Ishikawa (cell line): ENCODE measurements at regions not wholly inside any gene's neighbourhood (a gene's known extent, or its start where the extent isn't known, plus 50 kb on each side); places are given as distances from the start of the nearest gene placed in this dataset.

Experiments used
- CEBPB ChIP-seq: IDR thresholded peaks from 2 replicates; pipeline ENCODE4 v1.6.1; 2012
- CREB1 ChIP-seq: IDR thresholded peaks from 2 replicates; pipeline ENCODE4 v1.6.1; 2012; ENCODE audit warnings: low read depth
- EGR1 ChIP-seq: IDR thresholded peaks from 2 replicates; pipeline ENCODE4 v1.6.1; 2012
- EP300 ChIP-seq: IDR thresholded peaks from 2 replicates; pipeline ENCODE4 v1.6.1; 2012; ENCODE audit warnings: borderline replicate concordance
- FOXM1 ChIP-seq: IDR thresholded peaks from 2 replicates; pipeline ENCODE4 v1.6.1; 2012; ENCODE audit warnings: low read depth, borderline replicate concordance
- MAX ChIP-seq: IDR thresholded peaks from 2 replicates; pipeline ENCODE4 v1.6.1; 2012
- NFIC ChIP-seq: IDR thresholded peaks from 2 replicates; pipeline ENCODE4 v1.6.1; 2012
- RAD21 ChIP-seq: IDR thresholded peaks from 2 replicates; pipeline ENCODE4 v1.6.1; 2012; ENCODE audit warnings: low read depth
- TAF1 ChIP-seq: IDR thresholded peaks from 2 replicates; pipeline ENCODE4 v1.6.1; 2012; ENCODE audit warnings: low read depth, mild to moderate bottlenecking
- TCF12 ChIP-seq: IDR thresholded peaks from 2 replicates; pipeline ENCODE4 v1.6.1; 2012; ENCODE audit warnings: low read depth
- TEAD4 ChIP-seq: IDR thresholded peaks from 2 replicates; pipeline ENCODE4 v1.6.1; 2012
- YY1 ChIP-seq: IDR thresholded peaks from 2 replicates; pipeline ENCODE4 v1.6.1; 2012; ENCODE audit warnings: low read depth
- ZBTB7A ChIP-seq: IDR thresholded peaks from 2 replicates; pipeline ENCODE4 v1.6.1; 2012; ENCODE audit warnings: low read depth
- TF ChIP-seq, protein P1 (sequence below): IDR thresholded peaks from 2 replicates; pipeline ENCODE4 v1.6.1; 2012; ENCODE audit warnings: low read depth, mild to moderate bottlenecking
- TF ChIP-seq, protein P2 (sequence below): IDR thresholded peaks from 2 replicates; pipeline ENCODE4 v1.6.1; 2012

GRCh38 chr9:6105738-6106137, 90.3 kb upstream of the RANBP6 start:
- TF ChIP-seq ZBTB7A (no peak), EP300 (no peak), CREB1 (no peak), EGR1 (no peak), CEBPB (no peak)
- TF ChIP-seq, protein P1, sequence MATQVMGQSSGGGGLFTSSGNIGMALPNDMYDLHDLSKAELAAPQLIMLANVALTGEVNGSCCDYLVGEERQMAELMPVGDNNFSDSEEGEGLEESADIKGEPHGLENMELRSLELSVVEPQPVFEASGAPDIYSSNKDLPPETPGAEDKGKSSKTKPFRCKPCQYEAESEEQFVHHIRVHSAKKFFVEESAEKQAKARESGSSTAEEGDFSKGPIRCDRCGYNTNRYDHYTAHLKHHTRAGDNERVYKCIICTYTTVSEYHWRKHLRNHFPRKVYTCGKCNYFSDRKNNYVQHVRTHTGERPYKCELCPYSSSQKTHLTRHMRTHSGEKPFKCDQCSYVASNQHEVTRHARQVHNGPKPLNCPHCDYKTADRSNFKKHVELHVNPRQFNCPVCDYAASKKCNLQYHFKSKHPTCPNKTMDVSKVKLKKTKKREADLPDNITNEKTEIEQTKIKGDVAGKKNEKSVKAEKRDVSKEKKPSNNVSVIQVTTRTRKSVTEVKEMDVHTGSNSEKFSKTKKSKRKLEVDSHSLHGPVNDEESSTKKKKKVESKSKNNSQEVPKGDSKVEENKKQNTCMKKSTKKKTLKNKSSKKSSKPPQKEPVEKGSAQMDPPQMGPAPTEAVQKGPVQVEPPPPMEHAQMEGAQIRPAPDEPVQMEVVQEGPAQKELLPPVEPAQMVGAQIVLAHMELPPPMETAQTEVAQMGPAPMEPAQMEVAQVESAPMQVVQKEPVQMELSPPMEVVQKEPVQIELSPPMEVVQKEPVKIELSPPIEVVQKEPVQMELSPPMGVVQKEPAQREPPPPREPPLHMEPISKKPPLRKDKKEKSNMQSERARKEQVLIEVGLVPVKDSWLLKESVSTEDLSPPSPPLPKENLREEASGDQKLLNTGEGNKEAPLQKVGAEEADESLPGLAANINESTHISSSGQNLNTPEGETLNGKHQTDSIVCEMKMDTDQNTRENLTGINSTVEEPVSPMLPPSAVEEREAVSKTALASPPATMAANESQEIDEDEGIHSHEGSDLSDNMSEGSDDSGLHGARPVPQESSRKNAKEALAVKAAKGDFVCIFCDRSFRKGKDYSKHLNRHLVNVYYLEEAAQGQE: no peak

GRCh38 chr9:6098431-6098830, 83.0 kb upstream of the RANBP6 start:
- TF ChIP-seq RAD21: no peak
- TF ChIP-seq, protein P1: no peak
- no peak for TF ChIP-seq NFIC
- no peak for TF ChIP-seq TCF12
- TF ChIP-seq TAF1: no peak
- TF ChIP-seq, protein P2, sequence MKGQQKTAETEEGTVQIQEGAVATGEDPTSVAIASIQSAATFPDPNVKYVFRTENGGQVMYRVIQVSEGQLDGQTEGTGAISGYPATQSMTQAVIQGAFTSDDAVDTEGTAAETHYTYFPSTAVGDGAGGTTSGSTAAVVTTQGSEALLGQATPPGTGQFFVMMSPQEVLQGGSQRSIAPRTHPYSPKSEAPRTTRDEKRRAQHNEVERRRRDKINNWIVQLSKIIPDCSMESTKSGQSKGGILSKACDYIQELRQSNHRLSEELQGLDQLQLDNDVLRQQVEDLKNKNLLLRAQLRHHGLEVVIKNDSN: no peak
- TF ChIP-seq CEBPB: no peak
- TF ChIP-seq CREB1: no peak
- no peak for TF ChIP-seq EP300
- TF ChIP-seq FOXM1: no peak
- TF ChIP-seq TEAD4: no peak
- TF ChIP-seq ZBTB7A: no peak
- TF ChIP-seq MAX: no peak

DNA sequence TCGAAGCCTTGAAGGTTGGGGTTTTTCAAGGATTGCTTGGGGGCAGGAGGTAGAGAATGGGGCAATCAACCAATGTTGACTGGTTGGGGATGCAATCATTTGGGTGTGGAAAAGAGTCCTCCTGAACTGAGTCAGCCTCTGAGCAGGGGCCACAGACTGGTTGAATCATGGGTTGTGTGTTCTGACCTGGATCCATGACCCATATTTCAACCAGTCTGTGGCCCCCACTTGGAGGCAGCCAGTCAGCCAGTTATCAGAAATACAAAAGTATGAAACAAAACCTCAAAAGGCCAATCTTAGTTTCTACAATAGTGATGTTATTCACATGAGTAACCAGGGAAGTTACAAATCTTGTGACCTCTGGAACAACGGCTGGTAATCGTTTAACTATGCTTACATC, 81.4 kb upstream of the RANBP6 start:
- TF ChIP-seq, protein P2: no peak
- TF ChIP-seq TAF1 (no peak), EGR1 (no peak), FOXM1 (no peak), YY1 (no peak), MAX (no peak), NFIC (no peak), ZBTB7A (no peak), TCF12 (no peak), RAD21 (no peak), EP300 (no peak)
- TF ChIP-seq, protein P1: no peak

DNA sequence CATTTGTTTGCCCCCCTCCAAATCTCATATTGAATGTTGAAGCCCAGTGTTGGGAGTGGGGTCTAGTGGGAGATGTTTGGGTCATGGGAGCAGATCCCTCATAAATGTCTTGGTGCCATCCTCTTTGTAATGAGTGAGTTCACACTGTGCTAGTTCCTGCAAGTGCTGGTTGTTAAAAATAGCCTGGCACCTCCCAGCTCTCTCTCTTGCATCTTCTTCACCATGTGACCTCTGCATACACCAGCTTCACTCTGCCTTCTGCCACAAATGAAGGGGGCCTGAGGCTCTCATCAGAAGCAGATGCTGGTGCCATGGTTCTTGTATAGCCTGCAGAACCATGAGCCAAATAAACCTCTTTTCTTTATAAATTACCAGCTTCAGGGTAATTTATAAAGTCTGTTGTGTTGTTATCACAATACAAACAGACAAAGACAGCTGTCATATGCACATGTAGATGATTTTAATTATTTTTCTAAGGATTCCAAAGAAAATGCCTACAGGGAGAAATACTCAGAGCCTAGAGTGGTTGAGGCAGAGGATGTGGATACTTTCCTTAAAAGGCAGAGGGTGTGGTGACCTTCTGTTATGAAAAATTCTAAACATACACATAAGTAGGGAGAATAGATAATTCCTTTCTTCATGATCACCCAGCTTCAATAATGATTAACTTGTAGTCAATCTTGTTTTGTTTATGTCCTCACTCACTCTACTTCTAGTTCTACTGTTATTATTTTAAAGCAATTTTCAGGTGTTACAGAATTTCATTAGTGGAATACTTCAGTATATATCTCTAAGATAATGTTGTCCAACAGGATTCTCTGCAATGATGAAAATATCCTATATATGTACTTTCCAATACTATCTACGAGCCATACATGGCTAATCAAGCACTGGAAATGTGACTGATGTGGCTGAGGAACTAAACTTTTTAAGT, 75.1 kb upstream of the RANBP6 start:
- TF ChIP-seq CREB1: no peak
- TF ChIP-seq FOXM1: no peak
- TF ChIP-seq TAF1: no peak
- no peak for TF ChIP-seq ZBTB7A
- TF ChIP-seq EGR1: no peak
- TF ChIP-seq MAX: no peak
- no peak for TF ChIP-seq RAD21
- TF ChIP-seq, protein P2: no peak
- TF ChIP-seq YY1: no peak
- no peak for TF ChIP-seq TCF12
- no peak for TF ChIP-seq NFIC
- no peak for TF ChIP-seq EP300
- TF ChIP-seq, protein P1: no peak
- no peak for TF ChIP-seq TEAD4
- no peak for TF ChIP-seq CEBPB
